ENCODE measurements at regions not wholly inside any gene's neighbourhood (a gene's known extent, or its start where the extent isn't known, plus 50 kb on each side); places are given as distances from the start of the nearest gene placed in this dataset.
"Not testable (repeated sequence)": the region's sequence is repeated elsewhere in the genome, so short reads cannot be mapped to it uniquely, and the experiment has no call there.

DNA sequence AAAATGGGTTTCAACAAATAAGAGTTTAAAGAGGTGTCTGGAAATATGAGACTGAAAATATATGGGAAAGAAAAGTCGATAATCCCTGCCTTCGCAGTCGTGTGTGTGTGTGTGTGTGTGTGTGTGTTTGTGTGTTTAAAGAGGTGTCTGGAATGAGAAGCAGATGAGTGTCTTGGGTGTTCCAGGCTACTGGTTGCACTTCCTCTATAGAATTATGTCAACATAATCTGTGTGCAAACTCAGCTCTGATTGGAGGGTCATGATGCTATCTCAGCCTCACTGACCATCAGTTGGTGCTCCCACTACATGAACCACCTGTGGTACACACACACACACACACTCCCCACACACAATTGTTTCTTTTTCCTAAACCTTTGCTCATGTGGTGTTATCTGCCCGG is 347.3 kb downstream of the NPIPA8 start:
- in situ Hi-C loops (cut with HindIII; ENCODE audit: low sequenced_read_pairs): no loop called here

DNA sequence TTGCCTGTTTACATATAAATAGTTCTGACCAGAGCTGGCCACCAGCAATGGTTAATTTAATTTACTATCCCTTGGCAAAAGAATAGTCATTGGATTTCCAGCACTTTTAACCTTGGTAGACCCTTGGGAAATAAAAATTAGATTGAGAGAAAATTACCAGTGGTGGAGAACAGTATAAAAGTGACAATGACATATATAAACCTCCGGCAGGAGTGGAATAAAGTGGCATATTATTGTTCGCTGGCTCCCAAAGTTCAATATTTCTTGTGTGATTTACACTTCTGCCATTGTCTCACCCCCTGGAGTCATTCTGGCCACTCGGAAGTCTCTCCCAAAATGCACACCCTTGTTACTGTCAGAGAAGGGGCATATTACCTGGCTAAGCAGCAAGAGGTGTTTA is 347.7 kb downstream of the NPIPA8 start:
- in situ Hi-C loops (cut with HindIII; ENCODE audit: low sequenced_read_pairs): no loop called here

DNA sequence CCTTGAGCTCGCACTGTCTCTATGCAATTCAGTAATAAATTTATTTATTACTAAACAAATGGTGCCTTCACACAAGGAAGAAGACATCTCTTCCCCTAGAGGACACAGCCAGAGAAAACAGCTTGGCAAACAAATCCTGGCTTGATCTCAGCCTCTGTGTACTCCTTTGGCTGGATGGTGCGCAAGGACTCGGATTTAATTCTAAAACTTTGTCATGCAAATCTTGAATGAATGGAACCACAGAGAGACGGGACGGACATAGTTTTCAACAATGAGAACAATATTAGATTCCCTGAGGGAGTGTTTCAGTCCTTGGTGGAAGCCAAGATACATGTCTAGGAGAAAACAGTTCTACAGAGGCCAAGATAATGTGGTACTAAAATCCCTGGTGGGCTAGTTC is 349.5 kb downstream of the NPIPA8 start:
- in situ Hi-C loops (cut with HindIII; ENCODE audit: low sequenced_read_pairs): no loop called here

DNA sequence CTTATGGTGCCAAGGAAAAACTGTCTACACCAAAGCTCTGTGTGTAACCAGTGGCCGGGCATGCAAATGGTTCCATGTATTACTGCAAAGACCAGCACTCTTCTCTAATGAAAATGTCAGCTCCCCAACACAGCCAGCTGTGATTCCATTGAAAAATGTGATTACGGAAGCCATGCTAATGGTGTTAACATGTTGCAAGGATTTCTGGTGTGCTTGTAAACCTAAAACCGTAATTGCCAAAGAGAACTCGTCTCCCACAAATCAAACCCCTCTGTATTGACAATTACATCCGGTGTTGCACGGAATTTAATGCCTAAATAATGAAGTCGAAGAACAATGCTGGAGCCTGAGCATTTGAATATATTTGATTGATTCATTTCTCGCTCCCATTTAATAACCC is 351.7 kb downstream of the NPIPA8 start:
- in situ Hi-C loops (cut with HindIII; ENCODE audit: low sequenced_read_pairs): no loop called here

DNA sequence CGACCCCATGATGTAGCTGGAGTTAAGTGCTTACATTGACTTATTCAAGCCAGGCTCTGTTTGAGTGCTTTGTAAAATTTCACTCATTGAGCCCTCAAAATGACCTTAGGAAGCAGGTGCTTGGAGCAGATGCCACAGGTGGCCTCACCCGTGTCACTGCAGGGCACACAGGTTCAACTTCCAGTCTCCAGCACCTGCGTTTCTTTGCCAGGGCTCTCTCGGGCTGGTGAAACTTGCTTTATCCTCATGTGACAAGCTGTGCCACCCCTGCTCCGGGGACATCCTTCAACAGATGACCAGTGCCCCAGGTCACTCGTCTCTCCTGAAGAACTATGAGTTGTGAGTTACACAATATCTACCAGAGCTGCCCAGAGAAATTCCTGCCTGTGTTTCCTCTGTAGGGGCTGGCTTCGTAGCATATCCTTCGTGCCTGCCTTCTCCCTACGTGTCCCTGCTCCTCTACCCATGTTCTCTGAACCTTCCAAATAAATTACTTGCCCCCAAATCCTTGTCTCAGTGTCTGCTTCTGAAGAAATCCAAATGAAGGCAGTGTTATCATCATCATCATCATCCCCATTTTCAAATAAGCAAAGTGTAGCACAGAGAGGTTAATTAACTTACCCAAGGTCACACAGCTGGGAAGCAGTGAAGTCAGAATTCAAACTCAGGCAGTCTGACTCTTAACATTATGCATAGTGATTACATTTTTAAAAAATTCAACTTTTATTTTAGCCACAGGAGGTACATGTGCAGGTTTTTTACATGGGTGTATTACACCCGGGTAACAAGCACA is 352.5 kb downstream of the NPIPA8 start:
- in situ Hi-C loops (cut with HindIII; ENCODE audit: low sequenced_read_pairs): no loop called here

DNA sequence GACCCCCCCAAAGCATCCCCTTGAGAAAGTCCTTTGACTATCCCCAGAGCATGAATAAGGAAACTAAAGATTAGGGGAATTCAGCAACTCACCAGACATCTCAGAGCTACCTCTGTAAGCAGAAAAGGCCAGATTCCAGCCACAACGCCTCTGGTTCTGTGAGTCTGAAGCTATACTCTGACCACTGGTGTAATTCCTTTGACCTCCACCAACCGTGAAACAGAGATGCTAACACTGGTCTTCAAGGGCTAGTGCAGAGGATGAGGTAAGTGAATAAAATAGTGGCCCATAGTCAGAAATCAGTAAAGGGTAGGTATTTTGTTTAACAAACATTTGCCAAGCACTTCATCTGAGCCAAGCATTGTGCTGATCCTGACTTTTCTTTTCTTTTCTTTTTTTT is 353.4 kb downstream of the NPIPA8 start:
- in situ Hi-C loops (cut with HindIII; ENCODE audit: low sequenced_read_pairs): no loop called here

DNA sequence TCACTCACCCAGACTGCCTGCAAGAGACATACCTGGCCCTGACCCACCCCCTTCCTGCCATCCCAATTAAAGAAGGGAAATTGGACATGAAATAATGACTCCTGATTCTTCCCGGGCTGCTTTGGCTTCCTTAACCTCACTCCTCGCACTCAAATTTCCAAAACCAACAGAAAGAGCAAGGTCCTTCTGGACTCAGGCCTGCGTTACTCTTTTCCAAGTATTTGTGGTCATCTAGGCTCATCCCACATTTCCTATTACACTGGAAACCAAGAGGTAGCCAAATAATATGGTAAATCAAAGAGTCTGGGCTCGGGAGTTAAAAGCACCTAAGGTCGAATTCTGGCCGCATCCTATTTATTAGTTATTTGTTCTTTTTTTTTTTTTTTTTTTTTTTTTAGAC is 359.3 kb downstream of the NPIPA8 start:
- in situ Hi-C loops (cut with HindIII; ENCODE audit: low sequenced_read_pairs): no loop called here

DNA sequence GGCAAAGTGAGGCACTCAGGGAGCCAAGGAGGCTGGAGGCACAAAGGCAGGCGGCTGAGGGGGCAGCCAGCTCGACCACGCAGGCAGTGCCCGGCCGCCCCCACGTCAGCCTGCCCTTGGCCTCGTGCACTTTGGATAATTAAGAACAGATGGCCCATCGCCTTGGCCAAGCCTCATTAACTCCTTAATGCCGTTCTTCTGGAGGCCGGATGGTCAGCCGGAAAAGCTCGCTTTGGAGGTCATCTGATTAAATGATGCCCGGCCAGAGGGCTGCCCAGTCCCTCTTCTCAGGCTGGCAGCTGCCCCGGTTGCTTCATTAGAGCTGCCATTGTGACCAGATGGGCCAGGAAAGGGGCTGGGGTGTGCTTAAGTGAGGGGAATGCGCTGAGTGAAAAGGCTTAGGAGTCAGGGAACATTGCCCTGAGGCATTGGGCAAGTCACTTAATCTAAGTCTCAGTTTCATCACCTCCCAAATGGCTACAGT is 364.0 kb downstream of the NPIPA8 start:
- in situ Hi-C loops (cut with HindIII; ENCODE audit: low sequenced_read_pairs): loop anchor here (5.0 kb wide), 1 partner anchor 75 kb away; no protein-coding TSS in a partner anchor

DNA sequence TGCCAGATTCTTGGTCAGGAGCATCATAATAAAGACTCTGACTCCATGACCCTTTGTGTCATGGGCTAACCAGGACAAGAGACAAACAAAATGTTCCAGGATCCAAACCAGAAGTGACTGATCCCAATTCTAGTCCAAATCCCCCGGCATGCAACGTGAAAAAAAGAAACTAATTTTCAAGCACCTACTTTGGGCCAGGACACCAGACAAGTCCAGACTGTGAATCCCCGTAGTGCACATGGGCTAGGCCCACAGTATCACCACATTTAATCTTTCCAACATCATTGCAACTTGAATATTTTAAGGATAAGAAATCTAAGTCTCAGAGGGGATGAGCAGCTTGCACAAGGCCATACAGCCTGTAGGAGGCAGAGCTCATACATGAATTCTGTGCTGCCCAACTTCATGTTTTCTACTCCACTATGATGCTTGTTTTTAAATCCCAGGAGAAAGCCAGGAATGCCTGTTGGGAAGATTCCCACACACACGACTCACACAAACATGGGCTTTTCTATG is 365.7 kb downstream of the NPIPA8 start:
- in situ Hi-C loops (cut with HindIII; ENCODE audit: low sequenced_read_pairs): loop anchor here (5.0 kb wide), 1 partner anchor 76 kb away; no protein-coding TSS in a partner anchor

DNA sequence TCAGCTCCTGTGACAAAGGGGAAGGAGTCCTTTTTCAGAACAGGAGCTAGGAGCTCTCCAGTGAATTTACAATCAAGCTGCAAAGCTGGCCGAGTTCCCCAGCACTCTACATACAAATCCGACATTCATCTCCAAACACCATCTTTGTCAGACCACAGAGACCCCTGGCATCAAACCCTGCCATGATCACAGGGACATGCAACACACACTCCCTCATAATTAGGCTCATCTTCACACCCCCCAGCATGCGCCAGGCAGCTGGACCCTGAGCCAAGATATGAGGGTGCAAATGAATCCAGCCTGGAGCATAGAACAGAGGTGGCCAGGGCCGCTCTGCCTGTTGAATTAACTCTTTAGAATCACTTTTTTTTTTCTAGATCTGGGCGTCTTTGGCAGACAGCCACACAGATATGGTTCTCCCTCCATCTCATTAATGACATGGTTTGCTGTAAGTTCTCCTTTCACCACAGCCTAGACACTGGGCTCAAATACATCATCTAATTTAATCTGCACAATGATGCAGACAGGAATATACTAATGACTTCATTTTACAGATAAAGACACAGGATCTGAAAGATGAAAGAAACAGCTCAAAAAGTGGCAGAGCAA is 366.3 kb downstream of the NPIPA8 start:
- in situ Hi-C loops (cut with HindIII; ENCODE audit: low sequenced_read_pairs): loop anchor here (5.0 kb wide), 1 partner anchor 77 kb away; no protein-coding TSS in a partner anchor

DNA sequence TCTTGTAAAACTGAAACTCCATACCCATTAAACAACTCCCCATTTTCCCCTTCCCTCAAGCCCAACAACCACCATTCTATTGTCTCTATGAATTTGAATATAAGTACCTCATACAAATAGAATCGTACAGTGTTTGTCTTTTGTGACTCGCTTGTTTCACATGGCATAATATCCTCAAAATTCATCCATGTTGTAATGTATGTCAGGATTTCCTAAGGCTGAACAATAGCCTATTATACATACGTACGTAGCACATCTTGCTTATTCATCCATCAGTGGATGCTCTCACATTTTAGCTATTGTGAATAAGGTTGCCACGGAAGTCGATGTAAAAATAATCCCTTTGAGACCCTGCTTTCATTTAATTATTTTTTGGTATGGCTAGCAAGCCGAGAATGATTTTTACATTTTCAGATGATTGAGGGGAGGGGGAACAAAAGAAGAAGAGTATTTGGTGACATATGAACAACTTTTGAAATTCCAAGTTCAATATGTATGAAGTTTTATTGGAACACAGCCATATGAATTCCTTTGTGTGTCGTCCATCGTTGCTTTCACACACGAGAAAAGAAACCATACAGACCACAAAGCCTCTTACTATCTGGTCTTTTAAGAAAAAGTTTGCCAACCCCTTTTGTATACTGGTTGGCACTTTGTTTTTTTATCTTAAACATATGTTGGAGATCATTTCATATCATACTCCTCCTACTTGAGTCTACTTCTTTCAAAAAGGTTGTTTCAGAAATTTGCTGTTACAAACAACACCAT is 371.2 kb downstream of the NPIPA8 start:
- in situ Hi-C loops (cut with HindIII; ENCODE audit: low sequenced_read_pairs): no loop called here

DNA sequence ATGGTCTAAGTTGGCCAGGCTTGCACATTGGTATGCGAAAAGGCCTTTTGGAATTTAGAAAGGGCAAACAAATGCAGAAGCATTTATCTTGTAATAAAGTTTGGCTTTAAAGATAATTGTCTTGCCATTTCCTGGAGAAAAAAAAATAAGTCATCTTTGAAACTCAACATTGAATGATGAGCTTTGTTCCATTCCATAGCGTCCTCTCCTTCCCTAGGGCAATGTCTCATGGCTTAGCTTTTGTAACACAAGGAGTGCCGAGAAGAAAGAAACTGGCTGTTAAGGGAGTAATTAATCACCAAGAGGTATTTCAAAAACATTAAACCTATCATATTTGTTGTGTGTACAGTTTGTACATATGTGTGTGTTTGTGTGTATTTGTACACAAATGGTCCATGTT is 372.3 kb downstream of the NPIPA8 start:
- in situ Hi-C loops (cut with HindIII; ENCODE audit: low sequenced_read_pairs): no loop called here

DNA sequence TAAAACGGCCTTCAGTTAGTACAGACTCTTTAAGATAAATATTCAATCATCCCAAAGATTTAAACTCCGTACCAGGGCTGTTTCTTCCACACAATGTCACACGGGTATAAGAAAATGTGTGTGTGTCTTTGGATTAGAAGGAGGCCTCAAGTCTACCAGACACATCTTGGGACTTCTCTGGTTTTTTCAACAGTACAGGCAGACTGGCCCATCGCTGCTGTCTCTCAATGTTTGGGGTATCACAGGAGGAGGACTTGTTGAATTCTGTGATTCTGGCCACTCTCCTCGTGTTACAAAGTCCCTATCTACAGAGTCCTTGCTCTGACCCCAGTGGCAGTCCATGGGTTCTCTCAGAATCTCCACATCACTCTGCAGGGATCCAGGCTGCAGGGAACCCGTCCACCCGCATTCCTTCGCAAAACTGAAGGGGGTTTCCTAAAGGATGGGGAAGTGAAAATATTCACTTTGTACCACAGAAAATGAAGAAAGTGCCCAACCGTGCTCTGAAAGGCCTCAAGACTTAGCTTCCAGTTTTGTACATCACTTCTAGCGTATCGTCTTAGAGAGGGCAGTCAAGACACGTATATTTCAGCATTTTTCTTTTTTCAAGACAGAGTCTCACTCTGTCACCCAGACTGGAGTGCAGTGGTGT is 373.2 kb downstream of the NPIPA8 start:
- in situ Hi-C loops (cut with HindIII; ENCODE audit: low sequenced_read_pairs): no loop called here

DNA sequence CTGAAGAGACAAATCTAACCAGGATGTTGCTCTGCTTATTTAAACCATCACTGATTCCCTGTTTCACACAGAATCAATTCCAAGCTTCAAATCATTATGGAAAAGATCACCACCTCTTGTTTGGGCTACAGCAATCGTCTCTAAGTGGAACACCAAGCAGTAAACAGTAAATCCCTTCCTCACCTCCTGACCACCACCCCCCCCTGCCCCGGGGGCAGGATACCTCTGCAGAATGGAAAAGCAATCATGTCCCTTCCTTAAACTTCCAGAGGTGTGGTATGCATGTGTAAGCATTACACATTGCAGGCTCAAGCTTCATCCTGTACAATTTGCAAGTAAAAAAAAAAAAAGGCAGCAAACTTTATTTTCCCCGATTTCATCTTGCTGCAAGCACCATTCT is 373.8 kb downstream of the NPIPA8 start:
- in situ Hi-C loops (cut with HindIII; ENCODE audit: low sequenced_read_pairs): no loop called here

DNA sequence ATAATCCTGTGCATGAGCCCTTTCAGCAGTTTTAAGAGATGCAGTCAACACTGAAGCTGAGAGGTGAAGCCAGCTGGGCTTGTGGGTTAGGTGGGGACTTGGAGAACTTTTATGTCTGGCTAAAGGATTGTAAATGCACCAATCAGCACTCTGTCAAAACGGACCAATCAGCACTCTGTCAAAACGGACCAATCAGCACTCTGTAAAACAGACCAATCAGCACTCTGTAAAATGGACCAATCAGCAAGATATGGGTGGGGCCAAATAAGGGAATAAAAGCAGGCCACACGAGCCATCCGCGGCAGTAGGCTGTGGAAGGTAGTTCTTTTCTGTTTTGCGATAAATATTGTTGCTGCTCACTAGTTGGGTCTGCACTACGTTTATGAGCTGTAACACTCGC is 374.7 kb downstream of the NPIPA8 start:
- in situ Hi-C loops (cut with HindIII; ENCODE audit: low sequenced_read_pairs): not testable (repeated sequence)

DNA sequence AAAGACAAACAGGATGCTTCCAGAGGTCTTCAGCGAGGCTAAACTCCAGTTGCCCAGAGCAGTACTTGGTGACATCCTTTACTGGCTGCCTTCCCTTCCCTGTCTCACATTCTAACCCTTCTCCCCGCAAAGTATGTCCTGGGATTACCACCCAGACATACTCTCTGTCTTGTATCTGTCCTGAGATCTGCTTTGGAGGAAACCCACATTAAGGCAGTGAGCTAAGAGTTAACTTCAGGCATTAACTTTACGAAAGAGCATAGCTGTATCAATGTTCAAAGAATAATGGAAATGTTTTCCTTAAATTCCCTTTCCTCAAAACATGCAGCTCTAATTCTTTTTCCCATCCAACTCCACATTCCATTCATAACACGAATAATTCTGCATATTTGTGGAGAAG is 385.2 kb downstream of the NPIPA8 start:
- in situ Hi-C loops (cut with HindIII; ENCODE audit: low sequenced_read_pairs): no loop called here

DNA sequence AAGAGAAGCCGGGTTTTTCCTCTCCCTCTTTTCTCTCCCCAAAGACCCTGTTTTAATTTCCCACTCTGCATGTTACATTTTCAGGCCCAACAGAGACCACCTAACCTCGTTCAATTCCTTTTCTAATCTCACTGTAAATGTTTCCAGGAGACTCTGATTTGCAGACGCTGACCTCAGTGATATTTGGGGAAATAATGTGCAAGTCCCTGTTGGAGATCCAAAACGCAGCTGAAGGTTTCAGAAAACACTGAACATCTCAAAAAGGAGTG is 386.6 kb downstream of the NPIPA8 start:
- in situ Hi-C loops (cut with HindIII; ENCODE audit: low sequenced_read_pairs): no loop called here

DNA sequence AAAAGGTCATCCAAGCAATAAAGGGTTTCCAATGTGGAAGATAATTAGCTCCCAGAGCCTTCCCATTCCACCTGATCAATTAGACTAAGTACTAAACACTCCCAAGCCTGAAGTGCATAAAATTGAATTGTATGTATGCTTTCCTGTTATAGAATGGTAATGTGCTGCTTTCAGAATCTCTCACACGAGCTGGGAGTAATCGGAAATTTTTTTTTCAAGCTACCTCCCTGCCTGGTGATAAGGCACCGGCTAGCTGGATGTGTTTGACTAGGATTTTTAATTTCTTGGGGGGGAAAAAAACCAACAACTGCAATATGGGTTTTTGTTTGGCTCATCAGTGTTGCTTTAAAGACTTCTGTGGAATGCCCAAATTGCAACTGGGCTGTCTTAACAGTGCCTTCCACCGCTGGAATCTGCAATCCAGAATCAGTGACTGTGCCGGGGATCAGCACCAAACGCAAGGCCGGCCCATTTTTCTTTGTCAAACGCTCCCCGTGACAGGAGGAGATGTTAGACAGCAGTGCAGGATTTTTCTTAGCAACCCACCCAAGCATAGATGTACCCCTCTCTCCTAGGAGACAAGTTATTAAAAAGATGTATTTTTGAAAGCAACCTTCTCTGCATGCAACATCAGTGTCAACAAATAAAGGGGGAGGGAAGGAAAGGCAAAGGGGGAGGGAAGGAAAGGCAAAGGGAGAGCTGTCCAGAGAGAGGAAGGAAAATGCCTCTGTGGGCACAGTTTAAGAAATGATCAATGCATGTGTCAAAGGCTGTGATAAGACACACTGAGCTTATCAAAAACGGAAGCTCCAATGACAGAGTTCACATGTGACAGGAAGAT is 387.2 kb downstream of the NPIPA8 start:
- in situ Hi-C loops (cut with HindIII; ENCODE audit: low sequenced_read_pairs): no loop called here

DNA sequence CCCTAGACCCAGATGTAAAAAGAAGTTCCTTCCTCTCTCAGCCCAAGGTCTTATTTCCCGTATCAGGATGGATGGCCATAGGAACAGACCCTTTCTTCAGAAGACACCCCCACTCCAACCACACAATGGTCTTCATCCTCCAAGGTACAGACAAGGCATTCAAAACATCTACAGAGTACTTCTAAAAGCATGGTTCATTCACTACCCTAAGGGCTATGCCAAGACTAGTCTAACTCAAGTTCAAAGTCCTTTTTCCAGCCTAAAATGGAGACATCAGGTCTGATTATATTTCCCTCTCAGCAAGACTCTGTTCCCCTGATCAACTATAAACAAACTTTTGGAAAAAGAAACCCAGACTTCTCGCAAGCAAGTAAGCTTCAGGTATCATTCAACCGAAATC is 388.9 kb downstream of the NPIPA8 start:
- in situ Hi-C loops (cut with HindIII; ENCODE audit: low sequenced_read_pairs): no loop called here

DNA sequence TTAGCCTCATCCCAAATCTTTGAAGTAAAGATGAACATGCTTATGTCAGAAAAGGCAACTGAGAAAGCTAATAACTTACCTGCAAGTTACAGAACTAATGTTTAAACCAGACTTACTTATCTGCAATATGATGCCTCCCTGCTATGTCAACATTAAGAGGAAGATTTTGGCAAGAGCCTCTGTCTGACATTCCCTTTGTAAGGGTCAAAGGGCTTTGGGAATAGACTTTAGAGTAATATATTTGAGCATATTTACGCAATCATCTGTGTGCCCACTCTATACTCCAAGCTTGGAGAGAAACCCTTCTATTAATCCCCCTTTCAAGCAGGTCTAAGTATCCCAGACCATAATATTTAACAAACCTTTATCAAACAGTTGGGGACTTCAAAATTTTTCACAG is 389.4 kb downstream of the NPIPA8 start:
- in situ Hi-C loops (cut with HindIII; ENCODE audit: low sequenced_read_pairs): no loop called here

Measured in endothelial cell of hepatic sinusoid (primary cell).